HL-60 (cell line): ENCODE measurements at regions not wholly inside any gene's neighbourhood (a gene's known extent, or its start where the extent isn't known, plus 50 kb on each side); places are given as distances from the start of the nearest gene placed in this dataset.

Experiments used
- TF ChIP-seq, protein P1 (sequence below): IDR thresholded peaks from one replicate; pipeline ENCODE4 v1.5.1; 2011; ENCODE audit warnings: low read length, control low read depth, inconsistent platforms; ENCODE audit not compliant: insufficient read depth
- TF ChIP-seq, protein P2 (sequence below): IDR thresholded peaks from 2 replicates; pipeline ENCODE4 v1.6.1; 2012; ENCODE audit warnings: low read depth; ENCODE audit not compliant: insufficient replicate concordance

DNA sequence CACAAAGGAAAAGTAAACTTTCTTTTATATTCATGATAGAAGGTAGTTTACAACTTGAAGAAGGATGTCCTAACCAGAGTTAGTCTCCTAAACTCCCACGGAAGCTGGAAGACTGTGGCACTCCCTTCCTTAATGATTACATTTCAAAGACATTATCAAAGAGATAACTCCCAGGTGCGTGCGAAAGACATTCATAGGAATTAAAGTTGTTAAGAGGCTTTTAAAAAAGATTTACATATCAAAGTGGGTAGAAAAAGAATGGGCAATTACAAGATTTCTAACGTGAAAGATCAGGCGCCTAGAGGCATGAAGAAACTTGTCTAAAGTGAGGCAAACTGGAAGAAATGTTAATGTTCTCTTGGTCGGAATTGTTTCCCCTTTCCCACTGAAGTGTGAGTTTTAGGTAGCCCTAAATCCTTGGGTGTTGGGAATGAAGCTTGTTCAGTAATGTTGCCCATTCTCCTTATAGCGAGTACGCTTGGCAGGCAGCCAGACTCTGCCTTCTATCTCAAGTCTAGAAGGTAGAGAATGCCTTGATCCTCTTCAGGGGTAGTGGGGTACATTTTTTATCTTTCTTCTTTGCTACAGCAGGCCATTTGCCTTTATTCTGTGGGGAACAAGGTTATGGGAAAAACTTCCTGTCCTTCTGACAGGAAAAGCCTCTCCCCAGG lies 642.0 kb downstream of the SLC6A15 start:
- TF ChIP-seq, protein P1, sequence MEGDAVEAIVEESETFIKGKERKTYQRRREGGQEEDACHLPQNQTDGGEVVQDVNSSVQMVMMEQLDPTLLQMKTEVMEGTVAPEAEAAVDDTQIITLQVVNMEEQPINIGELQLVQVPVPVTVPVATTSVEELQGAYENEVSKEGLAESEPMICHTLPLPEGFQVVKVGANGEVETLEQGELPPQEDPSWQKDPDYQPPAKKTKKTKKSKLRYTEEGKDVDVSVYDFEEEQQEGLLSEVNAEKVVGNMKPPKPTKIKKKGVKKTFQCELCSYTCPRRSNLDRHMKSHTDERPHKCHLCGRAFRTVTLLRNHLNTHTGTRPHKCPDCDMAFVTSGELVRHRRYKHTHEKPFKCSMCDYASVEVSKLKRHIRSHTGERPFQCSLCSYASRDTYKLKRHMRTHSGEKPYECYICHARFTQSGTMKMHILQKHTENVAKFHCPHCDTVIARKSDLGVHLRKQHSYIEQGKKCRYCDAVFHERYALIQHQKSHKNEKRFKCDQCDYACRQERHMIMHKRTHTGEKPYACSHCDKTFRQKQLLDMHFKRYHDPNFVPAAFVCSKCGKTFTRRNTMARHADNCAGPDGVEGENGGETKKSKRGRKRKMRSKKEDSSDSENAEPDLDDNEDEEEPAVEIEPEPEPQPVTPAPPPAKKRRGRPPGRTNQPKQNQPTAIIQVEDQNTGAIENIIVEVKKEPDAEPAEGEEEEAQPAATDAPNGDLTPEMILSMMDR, result no peak
- TF ChIP-seq, protein P2, sequence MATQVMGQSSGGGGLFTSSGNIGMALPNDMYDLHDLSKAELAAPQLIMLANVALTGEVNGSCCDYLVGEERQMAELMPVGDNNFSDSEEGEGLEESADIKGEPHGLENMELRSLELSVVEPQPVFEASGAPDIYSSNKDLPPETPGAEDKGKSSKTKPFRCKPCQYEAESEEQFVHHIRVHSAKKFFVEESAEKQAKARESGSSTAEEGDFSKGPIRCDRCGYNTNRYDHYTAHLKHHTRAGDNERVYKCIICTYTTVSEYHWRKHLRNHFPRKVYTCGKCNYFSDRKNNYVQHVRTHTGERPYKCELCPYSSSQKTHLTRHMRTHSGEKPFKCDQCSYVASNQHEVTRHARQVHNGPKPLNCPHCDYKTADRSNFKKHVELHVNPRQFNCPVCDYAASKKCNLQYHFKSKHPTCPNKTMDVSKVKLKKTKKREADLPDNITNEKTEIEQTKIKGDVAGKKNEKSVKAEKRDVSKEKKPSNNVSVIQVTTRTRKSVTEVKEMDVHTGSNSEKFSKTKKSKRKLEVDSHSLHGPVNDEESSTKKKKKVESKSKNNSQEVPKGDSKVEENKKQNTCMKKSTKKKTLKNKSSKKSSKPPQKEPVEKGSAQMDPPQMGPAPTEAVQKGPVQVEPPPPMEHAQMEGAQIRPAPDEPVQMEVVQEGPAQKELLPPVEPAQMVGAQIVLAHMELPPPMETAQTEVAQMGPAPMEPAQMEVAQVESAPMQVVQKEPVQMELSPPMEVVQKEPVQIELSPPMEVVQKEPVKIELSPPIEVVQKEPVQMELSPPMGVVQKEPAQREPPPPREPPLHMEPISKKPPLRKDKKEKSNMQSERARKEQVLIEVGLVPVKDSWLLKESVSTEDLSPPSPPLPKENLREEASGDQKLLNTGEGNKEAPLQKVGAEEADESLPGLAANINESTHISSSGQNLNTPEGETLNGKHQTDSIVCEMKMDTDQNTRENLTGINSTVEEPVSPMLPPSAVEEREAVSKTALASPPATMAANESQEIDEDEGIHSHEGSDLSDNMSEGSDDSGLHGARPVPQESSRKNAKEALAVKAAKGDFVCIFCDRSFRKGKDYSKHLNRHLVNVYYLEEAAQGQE, result no peak
